HepG2 (cell line): ENCODE measurements at regions not wholly inside any gene's neighbourhood (a gene's known extent, or its start where the extent isn't known, plus 50 kb on each side); places are given as distances from the start of the nearest gene placed in this dataset.

Experiments used
- ATAC-seq: fragments of 200-7000 bp; cut with Tn5 transposase; 3 replicates; pipeline ENCODE4 v1.9.1; 2020; ENCODE audit warnings: mild to moderate bottlenecking, moderate library complexity
- BruUV-seq: library from RNA; stranded (reverse); fragments of 400-500 nt; replicated peaks from 2 replicates; lab custom pipeline; 2021; lab: Mats Ljungman, UMichigan
- CTCF ChIA-PET: fragments of 300-600 bp; formaldehyde crosslinking; extraction: SDS; loops from one replicate; lab custom pipeline; 2021; ENCODE audit warnings: low total read pairs, inconsistent platforms, low intra/inter-chr PET ratio; lab: Yijun Ruan, JAX
- POLR2A ChIA-PET: fragments of 350-600 bp; sonication (Branson Sonifier 250); formaldehyde crosslinking; loops from one replicate; lab custom pipeline; 2020; ENCODE audit warnings: antibody characterized with exemption, inconsistent platforms; lab: Yijun Ruan, JAX
- DNase-seq: peaks from one replicate; pipeline ENCODE4 v3.0.0-alpha.2; 2015; ENCODE audit warnings: low spot score
- FAIRE-seq: peaks from 3 replicates; lab custom pipeline; 2011; peaks lifted over from hg19 to GRCh38; lab: Jason Lieb, UNC
- H2AFZ ChIP-seq: one replicate; pipeline ENCODE4 v1.6.1; 2011; ENCODE audit warnings: low read length, inconsistent platforms
- H3K27ac ChIP-seq: fragments of 300-600 bp; 3 replicates; pipeline ENCODE4 v1.8.0; 2011; ENCODE audit warnings: mixed run types, mild to moderate bottlenecking, mixed read lengths, low read length, inconsistent platforms; ENCODE audit not compliant: insufficient read depth; ENCODE audit errors: extremely low read length
- H3K27me3 ChIP-seq, 2 experiments: fragments of 200-600 bp in 1 of 2; 2 replicates in 1 of 2; 3 replicates in 1 of 2; pipeline versions ENCODE4 v1.6.0 to v1.8.0; 2011; ENCODE audit warnings: low read length in 2 of 2, mild to moderate bottlenecking in 2 of 2, moderate library complexity in 2 of 2, inconsistent platforms in 1 of 2; ENCODE audit not compliant: insufficient read depth in 2 of 2, control insufficient read depth in 1 of 2
- H3K36me3 ChIP-seq, 2 experiments: fragments of 200-600 bp in 1 of 2; replicated peaks in 1 of 2; 2 replicates in 1 of 2; 3 replicates in 1 of 2; pipeline versions ENCODE4 v1.5.1 to v1.8.0; 2011; ENCODE audit warnings: low read length in 2 of 2, inconsistent platforms in 1 of 2; ENCODE audit not compliant: insufficient read depth in 2 of 2, control insufficient read depth in 1 of 2
- H3K4me1 ChIP-seq: 2 replicates; pipeline ENCODE4 v1.5.1; 2012; ENCODE audit warnings: low read length, inconsistent platforms; ENCODE audit not compliant: insufficient read depth
- H3K4me2 ChIP-seq: 2 replicates; pipeline ENCODE4 v1.6.0; 2011; ENCODE audit warnings: low read depth, low read length, inconsistent platforms
- H3K4me3 ChIP-seq, 3 experiments: fragments of 200-600 bp in 1 of 3; sonication (generic), shearing (Covaris generic) in 1 of 3; replicated peaks in 1 of 3; 2 replicates each; pipeline ENCODE4 v1.5.1; 2011 to 2016; ENCODE audit warnings: low read length in 3 of 3, inconsistent platforms in 2 of 3, low read depth in 2 of 3, mild to moderate bottlenecking in 2 of 3, control low read depth in 1 of 3, mixed read lengths in 1 of 3; ENCODE audit not compliant: insufficient read depth in 1 of 3
- H3K79me2 ChIP-seq: one replicate; pipeline ENCODE4 v1.6.1; 2011; ENCODE audit warnings: low read length, inconsistent platforms; ENCODE audit not compliant: insufficient read depth
- H3K9ac ChIP-seq: 2 replicates; pipeline ENCODE4 v1.6.0; 2011; ENCODE audit warnings: mild to moderate bottlenecking, low read depth, low read length, inconsistent platforms; ENCODE audit not compliant: insufficient read depth
- H3K9me3 ChIP-seq: 2 replicates; pipeline ENCODE4 v1.5.1; 2012; ENCODE audit warnings: mild to moderate bottlenecking, low read length
- H4K20me1 ChIP-seq: 2 replicates; pipeline ENCODE4 v1.6.0; 2011; ENCODE audit warnings: inconsistent platforms, mild to moderate bottlenecking, low read length, moderate library complexity; ENCODE audit not compliant: insufficient read depth
- ARNT2 ChIP-seq: sonication (generic); formaldehyde crosslinking; IDR thresholded peaks from 2 replicates; pipeline ENCODE4 v1.8.0; 2022; ENCODE audit warnings: mild to moderate bottlenecking, low read depth, missing genetic modification reagents, moderate library complexity
- BCL6 ChIP-seq: IDR thresholded peaks from 2 replicates; pipeline ENCODE4 v1.6.1; 2016; ENCODE audit warnings: missing genetic modification reagents, missing compliant biosample characterization
- CBX1 ChIP-seq: IDR thresholded peaks from one replicate; pipeline ENCODE4 v1.6.1; 2016; ENCODE audit warnings: antibody characterized with exemption, low read depth
- NFAT5 ChIP-seq: sonication (generic); formaldehyde crosslinking; IDR thresholded peaks from 2 replicates; pipeline ENCODE4 v1.4.0; 2020; ENCODE audit warnings: missing genetic modification reagents
- NFIB ChIP-seq: sonication (generic); formaldehyde crosslinking; IDR thresholded peaks from 2 replicates; pipeline ENCODE4 v1.9.0; 2021; ENCODE audit warnings: missing genetic modification reagents, mild to moderate bottlenecking, borderline replicate concordance
- PRMT3 ChIP-seq: sonication (generic); formaldehyde crosslinking; IDR thresholded peaks from 2 replicates; pipeline ENCODE4 v1.8.1; 2022; ENCODE audit warnings: low read depth, mild to moderate bottlenecking, moderate library complexity, missing genetic modification reagents, borderline replicate concordance
- RAD51 ChIP-seq: fragments of 450-650 bp; IDR thresholded peaks from 2 replicates; pipeline ENCODE4 v1.6.1; 2016; ENCODE audit warnings: borderline replicate concordance
- USF2 ChIP-seq, 2 experiments: sonication (generic) in 1 of 2; formaldehyde crosslinking in 1 of 2; IDR thresholded peaks; 2 replicates each; pipeline versions ENCODE4 v1.5.1 to v1.6.1; 2011 to 2020; ENCODE audit warnings: borderline replicate concordance in 1 of 2, low read depth in 1 of 2, low read length in 1 of 2, mild to moderate bottlenecking in 1 of 2, missing genetic modification reagents in 1 of 2, moderate library complexity in 1 of 2
- ZBTB43 ChIP-seq: sonication (generic); formaldehyde crosslinking; conservative IDR thresholded peaks from 2 replicates; pipeline ENCODE4 v1.4.0; 2020; ENCODE audit warnings: missing genetic modification reagents
- ZMAT3 ChIP-seq: sonication (generic); formaldehyde crosslinking; conservative IDR thresholded peaks from 2 replicates; pipeline ENCODE4 v1.7.0; 2021; ENCODE audit warnings: missing genetic modification reagents
- WGBS: methylation state at CpG from one replicate; pipeline ENCODE4 v1.1.6; 2017; ENCODE audit warnings: low lambda C conversion rate; 5-methylcytosine and 5-hydroxymethylcytosine counted together
- in situ Hi-C: cut with HindIII; loops from 2 replicates; pipeline ENCODE4 v1.10.0; 2017; ENCODE audit warnings: low pct_unique_long_range_greater_than_20kb; ENCODE audit not compliant: extremely low pct_ligation_motif_present
- intact Hi-C: fragments of 100-400 bp; cut with micrococcal nuclease; formaldehyde crosslinking; loops from one replicate; pipeline ENCODE4 v1.10.0; 2022; ENCODE audit not compliant: unreplicated experiment

- TF ChIP-seq NFAT5 (CRISPR knock-in tag) (no peak), ARNT2 (no peak), BCL6 (CRISPR knock-in tag) (no peak), PRMT3 (CRISPR knock-in tag) (no peak), NFIB (no peak)
Measured at GRCh38 chr7:35342786-35343185, 88.9 kb upstream of the TBX20 start (continued).

DNA sequence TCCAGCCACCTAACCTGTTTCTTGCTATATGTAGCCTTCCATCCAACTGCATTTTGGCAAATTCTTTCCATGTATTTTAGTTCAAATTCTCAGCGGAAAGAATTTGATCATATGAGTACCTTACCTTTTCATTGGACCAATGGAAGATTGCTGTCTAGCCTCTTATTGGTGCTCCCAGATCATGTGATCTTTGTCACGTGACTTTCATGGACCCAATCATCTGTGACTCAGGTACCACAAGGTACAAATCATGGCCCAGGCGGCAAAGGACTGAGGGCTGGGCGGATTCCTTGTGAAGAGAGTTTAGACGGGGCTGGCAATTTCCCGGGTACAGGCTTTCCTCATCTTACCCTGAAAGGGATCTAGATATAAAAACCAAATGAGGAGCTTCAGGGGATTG lies 85.9 kb upstream of the TBX20 start:
- Histone ChIP-seq H3K27me3 (0 out of 5 replicates have a peak, but pooled peaks cover 2 to 6% of the 10 kb centered on the region in 2 experiments), H2AFZ (no peak overlapping the region), H3K27ac (no peak overlapping the region), H3K9me3 (no peaks in the 10 kb centered on the region), H4K20me1 (no peaks in the 10 kb centered on the region), H3K36me3 (no peaks in the 10 kb centered on the region), H3K4me3 (no peak overlapping the region), H3K4me1 (no peaks in the 10 kb centered on the region), H3K9ac (no peak overlapping the region), H3K4me2 (no peak overlapping the region), H3K79me2 (no peaks in the 10 kb centered on the region)
- ChIA-PET POLR2A (no interaction called here), CTCF (no interaction called here)
- intact Hi-C loops (no loop called here), in situ Hi-C loops (no loop called here)
- WGBS = 59% methylated on average over 6 of the region's 6 CpGs
- no TSS peak for BruUV-seq
- FAIRE-seq = no peak
- no peak for TF ChIP-seq ZBTB43 (CRISPR knock-in tag)
- TF ChIP-seq RAD51 = peak; percentile 86
- TF ChIP-seq CBX1 = no peak
- no peak for TF ChIP-seq ZMAT3
- TF ChIP-seq USF2 (IDR thresholded peaks at IDR 0.05; ENCODE audit: low read depth, low read length) = peak; percentile 85
- no peak for TF ChIP-seq USF2 (CRISPR knock-in tag; IDR thresholded peaks at IDR 0.05; ENCODE audit: borderline replicate concordance)
- no peak for DNase-seq
- ATAC-seq = no peak
